GM21526 (cell line): ENCODE measurements at regions not wholly inside any gene's neighbourhood (a gene's known extent, or its start where the extent isn't known, plus 50 kb on each side); places are given as distances from the start of the nearest gene placed in this dataset.
A peak's percentile ranks its signal among the peaks of the same experiment; 100 is the strongest.

Experiments
- ATAC-seq: cut with Tn5 transposase; IDR thresholded peaks from one replicate; pipeline ENCODE4 v1.9.1; 2021; ENCODE audit warnings: moderate library complexity; ENCODE audit not compliant: unreplicated experiment, low FRiP score

GRCh38 chr1:79887059-79887458 lies 880.5 kb upstream of the ADGRL4 start:
- no peak for ATAC-seq

DNA sequence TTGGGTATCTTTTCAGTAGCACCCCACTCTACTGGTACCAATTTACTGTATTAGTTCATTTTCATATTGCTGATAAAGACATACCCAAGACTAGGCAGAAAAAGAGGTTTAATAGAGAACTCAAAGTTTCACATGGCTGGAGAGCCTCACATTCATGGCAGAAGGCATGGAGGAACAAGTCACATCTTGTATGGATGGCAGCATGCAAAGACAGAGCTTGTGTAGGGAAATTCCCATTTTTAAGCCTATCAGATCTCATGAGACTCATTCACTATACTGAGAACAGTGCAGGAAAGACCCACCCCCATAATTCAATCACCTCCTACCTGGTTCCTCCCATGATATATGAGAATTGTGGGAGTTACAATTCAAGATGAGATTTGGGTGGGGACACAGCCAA lies 878.6 kb upstream of the ADGRL4 start:
- ATAC-seq = no peak

DNA sequence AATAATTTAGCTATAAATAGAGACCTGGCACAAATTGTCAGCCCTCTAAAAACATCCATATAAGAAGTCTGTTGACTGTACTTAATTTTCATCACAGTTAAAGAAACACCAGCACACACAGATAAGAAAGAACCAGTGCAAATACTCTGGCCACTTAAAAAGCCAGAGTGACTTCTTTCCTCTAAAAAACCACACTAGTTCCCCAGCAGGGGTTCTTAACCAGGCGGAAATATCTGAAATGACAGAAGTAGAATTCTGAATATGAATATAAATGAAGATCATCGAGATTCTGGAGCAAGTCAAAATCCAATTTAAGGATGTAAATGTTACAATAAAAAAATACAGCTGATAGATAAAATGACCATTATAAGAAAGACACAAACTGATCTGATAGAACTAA lies 870.6 kb upstream of the ADGRL4 start:
- ATAC-seq = no peak

DNA sequence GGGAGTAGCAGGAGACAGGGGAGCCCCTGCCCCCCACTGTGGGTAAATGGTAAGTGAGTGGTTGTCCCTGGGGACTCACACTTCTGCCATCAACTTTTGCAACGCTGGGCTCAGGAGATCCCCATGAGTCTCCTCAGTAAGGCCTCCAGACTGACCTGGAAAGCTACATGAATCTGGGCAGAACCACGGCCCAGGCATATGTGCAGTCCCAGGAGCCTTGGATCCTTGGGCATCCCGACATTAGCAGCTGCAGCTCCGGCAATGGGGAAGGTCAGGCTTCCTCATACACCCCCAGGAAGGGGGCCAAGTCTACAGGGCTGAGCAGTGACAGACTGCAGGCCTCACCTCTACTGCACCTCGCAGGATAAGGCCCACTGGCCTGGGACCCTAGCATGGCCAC lies 868.7 kb upstream of the ADGRL4 start:
- ATAC-seq = no peak

DNA sequence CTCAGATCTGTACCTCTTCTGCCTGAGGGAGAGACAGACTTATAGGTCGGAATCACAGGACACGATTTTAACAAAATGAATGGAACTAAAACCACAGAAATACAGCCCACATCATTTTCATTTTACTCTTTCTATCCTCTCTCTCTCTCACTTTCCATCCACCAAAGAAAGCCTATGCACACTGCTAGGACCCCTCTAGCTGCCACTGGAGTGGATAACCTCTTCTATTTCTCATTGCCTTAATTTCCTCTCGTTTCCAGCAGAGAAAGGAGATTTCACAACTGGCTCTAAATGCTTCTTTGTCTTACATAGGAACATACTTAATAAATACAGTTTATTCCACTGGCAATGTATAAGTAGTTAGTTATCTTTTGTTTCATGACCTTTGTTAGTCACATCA lies 867.8 kb upstream of the ADGRL4 start:
- ATAC-seq = no peak

- ATAC-seq = no peak
Observed at GRCh38 chr1:79859212-79859948, 852.9 kb upstream of the ADGRL4 start.

DNA sequence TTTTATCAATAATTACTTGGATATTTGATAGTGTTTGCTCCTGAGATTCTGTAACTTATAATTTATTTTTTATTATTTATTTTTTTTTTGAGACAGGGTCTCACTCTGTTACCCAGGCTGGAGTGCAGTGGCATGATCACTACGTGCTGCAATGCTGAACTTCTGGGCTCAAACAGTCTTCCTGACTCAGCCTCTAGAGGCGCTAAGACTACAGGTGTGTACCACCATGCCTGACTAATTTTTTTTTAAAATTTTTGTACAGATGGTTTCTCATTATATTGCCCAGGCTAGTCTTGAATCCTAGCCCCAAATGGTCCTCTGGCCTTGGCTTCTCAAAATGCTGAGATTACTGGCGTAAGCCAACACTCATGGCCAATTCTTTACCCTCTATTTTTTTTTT lies 845.5 kb upstream of the ADGRL4 start:
- peak; percentile 65 for ATAC-seq

DNA sequence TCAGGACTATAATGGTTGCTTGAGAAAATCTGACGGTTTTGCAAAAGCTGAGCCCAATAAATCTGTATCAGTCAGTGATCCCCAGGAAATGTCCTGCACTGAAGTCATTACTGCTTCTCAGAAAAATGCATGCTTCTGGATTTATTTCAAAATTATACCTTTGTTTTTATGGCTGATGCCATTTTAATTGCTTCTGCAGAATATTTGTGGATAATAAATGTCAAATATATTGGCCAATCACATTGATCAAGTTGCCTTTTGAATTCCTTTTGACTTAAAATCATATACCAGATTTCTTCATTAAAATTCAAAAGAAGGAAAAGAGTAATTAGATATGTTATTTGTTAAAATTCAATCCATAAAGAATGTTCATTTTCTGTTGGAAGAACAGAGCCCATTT lies 842.9 kb upstream of the ADGRL4 start:
- ATAC-seq = no peak

DNA sequence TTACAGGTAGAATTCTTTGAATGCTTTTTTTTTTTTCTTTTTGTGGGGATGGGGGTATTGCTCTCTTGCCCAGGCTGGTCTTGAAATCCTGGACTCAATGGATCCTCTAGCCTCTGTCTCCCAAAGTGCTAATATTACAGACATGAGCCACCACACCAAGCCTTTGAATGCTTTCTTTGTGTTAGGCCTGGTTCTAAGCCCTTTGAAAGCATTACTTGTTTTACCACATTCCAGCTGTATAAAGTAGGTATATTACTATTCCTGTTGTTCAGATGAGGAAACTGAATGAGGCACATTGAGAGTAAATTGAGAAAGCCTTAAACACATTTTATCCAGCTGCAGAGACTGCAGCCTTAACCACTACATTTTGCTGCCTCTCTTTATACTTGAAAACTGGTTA lies 841.8 kb upstream of the ADGRL4 start:
- ATAC-seq = no peak

DNA sequence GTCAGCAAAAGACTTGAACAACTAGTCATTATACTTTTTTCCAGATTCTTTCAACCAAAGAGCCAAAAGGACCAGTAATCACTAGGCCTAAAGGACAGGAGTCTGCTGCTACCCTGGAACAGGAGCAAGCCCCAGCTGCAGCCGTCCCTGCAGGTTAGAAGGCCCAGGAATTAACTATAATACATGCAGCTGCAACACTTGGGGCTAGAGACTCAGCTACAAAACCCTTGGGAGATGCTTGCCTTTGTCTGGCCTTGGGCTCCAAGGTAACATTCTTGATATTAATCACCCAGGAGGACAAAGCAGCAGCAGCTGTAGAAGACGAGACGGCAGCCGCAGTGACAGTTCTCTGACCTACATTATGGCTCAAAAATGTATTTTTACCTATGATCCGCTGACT lies 841.2 kb upstream of the ADGRL4 start:
- no peak for ATAC-seq

DNA sequence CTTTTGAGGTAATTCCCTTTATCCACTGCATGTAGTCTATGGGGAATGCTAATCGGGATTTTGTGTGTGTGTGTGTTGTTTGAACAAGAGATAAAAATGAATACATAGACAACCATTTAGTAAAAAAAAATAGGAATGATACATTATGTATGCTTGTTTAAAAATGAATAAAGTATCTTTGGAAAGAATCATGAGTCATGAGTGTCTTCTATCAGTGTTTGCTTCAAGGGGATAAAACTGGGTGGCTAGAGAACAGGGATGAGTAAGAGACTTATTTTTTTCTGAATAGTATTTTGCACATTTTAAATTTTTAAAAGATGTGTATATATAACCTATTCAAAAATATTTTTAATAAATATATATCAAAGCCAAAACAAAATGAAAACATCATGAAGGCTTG lies 839.4 kb upstream of the ADGRL4 start:
- no peak for ATAC-seq

- no peak for ATAC-seq
Observed at GRCh38 chr1:79842811-79843210, 836.3 kb upstream of the ADGRL4 start.

GRCh38 chr1:79839882-79840281 lies 833.4 kb upstream of the ADGRL4 start:
- ATAC-seq = no peak

GRCh38 chr1:79827446-79827845 lies 820.9 kb upstream of the ADGRL4 start:
- ATAC-seq = no peak

- ATAC-seq = no peak
Observed at GRCh38 chr1:79825551-79825950, 819.0 kb upstream of the ADGRL4 start.

DNA sequence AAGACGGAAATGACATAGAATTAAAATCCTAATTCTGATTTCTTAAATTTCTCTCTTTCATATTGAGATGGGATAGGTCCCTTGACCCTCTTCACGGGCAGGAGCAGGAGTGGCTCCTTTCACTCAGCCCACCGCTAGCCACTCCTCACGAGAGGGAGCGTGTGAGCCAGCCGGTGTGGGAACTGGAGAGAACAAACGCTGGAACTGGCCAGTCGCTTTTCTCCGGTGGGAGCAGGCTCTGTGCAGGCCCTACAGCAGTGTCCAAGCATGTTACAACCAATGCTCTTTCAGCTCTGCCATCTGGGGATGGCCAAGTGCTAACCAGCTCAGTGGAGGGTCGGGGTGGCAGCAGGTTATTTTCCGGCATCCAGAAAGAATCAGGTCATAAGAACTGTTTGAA lies 815.5 kb upstream of the ADGRL4 start:
- no peak for ATAC-seq

DNA sequence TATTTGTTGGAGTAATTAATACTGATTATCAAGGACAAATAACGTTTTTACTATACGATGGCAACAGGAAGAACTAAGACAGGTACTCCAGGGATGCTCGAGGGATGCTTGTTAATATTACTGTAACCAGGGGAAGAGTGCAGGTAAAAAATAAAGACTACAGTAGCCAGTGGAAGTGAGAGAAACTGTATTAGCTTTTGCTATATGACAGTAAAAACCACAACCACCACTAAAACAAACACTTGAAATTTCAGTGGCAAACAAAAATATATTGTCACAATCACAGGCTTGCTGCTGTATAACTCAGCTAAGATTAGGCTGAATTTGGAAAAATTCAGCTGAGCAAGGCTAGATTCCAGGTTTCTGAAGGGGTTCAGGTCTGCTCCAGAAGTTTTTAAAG lies 812.6 kb upstream of the ADGRL4 start:
- no peak for ATAC-seq

- no peak for ATAC-seq
Observed at GRCh38 chr1:79817031-79817560, 810.6 kb upstream of the ADGRL4 start.

GRCh38 chr1:79815115-79815514 lies 808.6 kb upstream of the ADGRL4 start:
- no peak for ATAC-seq

DNA sequence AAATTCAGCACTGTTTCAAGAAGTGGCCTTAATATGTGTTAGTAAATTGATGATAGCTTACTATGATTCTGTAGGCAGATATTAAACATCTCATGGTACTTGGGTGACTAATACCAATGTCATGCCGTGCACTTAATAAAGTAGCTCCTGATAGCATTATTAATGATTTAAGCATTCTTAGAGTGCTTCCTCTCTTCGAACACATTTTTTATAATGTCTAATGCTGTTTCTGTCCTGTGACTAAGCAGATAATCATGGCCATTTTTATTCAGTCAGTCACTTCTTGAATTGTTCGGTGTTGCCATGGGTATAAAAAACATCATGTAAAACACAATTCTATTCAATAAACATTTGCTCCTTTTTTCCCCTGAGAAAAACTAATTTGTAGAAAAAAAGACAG lies 804.6 kb upstream of the ADGRL4 start:
- ATAC-seq = no peak

GRCh38 chr1:79808816-79809475 lies 802.4 kb upstream of the ADGRL4 start:
- ATAC-seq = no peak

GRCh38 chr1:79807816-79808215 lies 801.3 kb upstream of the ADGRL4 start:
- ATAC-seq = no peak
